Activated CD4-positive, alpha-beta T cell treated with anti-CD3 and anti-CD28 coated beads, Interleukin-10, Interleukin-2, amounts not matched to agents 100 ng/mL and 50 ng/mL, durations not matched to agents 16 hours and 8 hours (primary cell): ENCODE measurements at regions not wholly inside any gene's neighbourhood (a gene's known extent, or its start where the extent isn't known, plus 50 kb on each side); places are given as distances from the start of the nearest gene placed in this dataset.
"Not testable (repeated sequence)": the region's sequence is repeated elsewhere in the genome, so short reads cannot be mapped to it uniquely, and the experiment has no call there.

ENCODE experiments used
- DNase-seq: peaks from one replicate; pipeline ENCODE4 v3.0.0-alpha.2; 2020

DNA sequence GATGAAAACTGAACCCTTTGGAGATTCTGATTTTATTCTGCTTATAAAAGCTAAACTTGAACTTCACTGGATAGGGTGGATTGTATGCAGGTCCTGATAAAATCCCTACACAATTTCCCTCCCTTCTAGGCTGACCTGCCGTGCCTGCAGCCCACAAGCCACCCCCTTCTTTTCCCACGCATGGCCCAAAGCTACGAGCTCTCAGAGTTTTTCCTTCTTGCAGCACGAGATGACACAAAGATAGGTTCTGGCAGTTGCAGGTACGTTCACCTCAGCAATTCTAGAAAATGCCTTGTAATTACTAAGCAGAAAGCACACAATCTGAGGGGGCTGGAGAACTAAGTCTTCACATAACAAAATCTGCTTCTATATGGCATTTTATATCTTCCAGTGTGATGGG, 110.6 kb upstream of the ATP8B1 start:
- no peak for DNase-seq

DNA sequence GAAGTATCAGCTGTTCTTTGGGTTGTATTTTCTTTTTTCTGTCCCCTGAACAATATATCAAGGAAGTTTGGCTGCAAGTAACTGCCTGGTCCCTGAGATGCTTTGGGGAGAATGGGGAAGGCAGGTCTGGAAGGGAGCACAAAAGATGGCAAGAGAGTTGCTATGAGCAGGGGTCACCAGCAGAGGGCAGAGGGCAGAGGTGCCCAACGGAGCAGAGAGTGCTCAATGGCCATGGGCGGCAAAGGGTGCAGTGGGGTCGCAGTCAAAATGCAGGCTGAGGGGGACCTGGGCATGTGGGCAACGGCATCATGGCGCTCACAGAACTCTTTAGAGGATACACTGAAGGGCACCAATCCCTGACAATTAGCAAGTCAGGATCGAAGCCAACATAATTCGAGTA, 107.7 kb upstream of the ATP8B1 start:
- DNase-seq = peak; percentile 36

DNA sequence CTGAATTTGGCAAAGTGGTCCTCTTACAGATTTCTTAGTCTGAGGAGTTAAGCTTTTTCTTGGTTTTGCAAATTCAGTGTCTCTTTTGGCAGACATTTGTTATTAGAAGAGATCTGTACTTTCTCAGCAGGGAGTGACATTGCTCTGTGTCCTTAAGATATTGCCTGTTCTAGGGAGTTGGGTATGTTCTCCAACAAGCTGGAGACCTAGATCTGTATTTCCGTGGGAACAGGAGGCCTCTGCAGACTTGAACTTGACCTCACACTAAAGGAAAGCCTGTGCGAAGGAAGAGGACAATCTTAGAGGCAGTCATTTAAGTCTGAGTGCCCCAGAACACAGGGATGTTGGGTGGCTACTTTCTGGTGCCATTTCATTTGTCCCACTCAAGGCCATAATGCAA, 107.0 kb upstream of the ATP8B1 start:
- DNase-seq = no peak

DNA sequence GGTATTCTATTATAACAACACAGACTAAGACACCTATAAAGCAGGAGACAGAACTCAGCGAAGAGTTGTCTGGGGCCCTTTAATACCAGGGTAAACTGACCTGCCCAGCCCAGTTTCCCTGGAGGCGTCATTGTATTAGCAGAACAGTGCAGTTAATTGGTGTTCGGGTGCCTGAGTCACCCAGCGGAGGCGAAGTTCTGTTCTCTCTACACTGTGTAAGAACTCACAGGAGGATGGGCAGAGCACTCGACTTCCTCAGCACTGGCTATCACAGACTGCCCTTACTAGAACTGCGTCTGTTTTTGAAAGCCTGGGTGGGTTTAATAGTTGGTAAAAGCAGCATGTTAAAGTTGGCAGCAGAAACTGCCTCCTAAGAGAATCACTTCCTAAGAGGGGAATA, 106.5 kb upstream of the ATP8B1 start:
- no peak for DNase-seq

DNA sequence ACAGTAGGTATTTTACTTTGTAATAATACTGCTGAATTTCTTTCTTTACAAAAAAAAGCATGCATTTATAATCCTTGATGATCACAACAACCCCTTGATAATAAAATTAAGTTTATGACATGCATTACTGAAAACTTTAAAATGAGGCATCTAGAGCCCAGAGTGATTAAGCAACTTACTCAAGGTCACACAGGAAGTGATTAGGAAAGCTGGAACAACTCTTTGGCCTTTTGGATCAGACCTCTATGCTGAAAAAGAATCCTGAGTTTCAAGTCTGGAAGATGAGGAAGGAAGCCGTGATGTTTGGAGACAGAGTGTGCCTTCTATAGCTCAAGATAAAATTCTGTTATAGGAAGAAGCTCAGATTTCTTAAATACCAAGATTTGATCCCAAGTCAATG, 105.0 kb upstream of the ATP8B1 start:
- no peak for DNase-seq

DNA sequence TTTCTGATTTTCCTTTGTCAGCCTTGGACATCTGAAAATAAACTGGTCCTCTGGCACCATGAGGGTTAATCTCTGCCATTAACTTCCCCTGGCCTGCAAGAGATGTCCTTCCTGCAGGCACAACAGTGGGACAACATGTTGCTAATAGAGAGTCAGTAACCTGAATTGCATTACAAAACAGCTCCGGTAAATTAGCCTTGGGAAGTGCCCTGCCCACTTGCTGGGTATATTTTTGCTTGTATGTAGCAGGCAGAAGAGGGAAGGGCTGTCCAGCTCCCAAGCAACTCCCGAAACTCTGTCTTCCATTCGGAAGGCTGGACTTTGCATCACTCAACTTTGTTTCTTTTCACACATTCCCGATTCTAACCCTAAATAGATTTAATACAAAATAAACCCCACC, 104.4 kb upstream of the ATP8B1 start:
- DNase-seq = no peak

DNA sequence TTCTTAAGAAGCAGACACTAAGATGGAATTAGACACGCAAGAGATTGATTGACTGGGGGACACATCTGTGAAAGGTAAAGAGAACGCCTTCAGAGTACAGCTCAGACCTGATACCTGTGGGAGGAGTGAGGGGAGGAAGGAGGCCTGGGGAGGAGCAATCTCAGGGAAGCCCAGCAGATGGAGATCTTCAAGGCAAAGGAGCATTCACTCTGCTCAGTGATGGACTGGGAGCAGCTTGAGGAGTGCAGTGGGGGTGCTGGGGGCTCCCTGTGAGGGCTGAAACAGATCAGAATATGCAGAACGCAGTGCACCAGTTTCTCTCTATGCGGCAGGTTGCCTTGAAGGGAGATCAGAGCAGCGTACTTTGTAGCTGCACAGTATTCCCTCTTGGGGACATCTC, 103.7 kb upstream of the ATP8B1 start:
- no peak for DNase-seq

DNA sequence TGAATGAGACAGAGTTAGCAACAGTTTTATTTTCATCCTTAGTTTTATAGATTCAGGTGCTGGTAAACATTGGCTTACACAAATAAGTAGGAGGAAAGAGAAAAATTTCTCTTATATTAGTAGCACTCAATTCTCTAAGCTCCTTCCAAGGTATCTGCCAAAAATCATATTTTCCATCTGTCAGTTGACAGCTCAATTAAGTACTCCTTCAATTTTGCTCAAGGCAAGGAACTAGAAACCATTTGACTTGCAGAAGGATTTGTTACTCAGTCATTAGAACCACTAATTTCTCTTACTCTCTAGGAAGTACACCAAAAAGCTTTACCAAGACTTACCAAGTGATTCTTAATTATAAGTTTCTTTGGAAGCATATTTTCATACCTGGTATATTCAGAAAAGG, 101.4 kb upstream of the ATP8B1 start:
- DNase-seq = no peak

DNA sequence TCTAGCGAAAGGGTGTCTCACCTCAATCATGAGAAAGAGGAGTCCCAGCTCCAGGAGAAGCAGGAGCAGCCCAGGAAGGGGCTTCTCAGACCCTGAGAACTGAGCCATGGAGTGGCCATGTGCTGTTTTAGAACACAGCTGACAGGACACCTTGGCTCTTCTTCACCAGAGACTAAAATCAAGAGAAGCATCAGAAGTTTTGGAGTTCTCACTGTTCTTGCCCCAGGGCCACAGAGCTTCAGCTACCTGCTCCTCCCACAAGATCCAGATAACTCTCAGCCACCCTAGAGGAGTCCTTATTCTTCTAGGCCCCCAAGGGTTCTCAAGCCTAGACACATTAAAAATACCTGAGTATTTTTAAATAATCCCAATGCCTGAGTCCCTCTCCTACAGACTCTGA, 99.6 kb upstream of the ATP8B1 start:
- DNase-seq = no peak

DNA sequence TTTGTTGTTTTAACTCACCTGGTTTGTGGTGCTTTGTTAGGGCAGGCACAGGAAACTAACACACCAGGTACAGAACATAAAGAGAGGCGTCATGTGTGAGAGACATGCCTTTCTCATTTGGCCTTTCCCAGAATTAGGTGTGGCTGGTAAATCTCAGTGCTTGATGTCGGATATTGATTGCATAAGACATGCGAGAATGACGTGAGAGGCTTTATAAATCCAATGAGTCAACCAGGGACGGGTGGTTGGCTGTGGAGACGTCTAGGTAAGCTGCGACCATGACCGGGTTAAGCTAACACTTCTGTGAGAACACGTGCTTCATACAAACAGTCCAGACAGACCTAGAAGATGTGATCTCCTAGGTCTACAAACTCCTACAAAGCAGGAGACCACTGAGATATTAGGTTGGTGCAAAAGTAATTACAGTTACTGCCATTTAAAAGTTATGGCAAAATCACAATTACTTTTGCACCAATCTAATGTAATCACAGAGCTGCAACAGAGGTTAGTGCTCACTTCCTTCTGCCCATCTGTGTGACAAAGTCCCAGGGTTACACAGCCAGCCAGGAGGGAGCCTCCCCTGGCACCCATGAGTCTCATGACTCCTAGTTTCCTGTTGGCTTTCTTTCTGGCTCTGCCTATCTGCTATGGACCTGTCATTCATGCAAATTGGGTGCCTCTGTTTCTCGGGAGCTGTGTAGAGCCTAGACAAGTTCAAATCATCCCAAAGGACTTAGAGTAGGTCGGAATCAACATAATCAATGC, 98.9 kb upstream of the ATP8B1 start:
- DNase-seq = no peak

DNA sequence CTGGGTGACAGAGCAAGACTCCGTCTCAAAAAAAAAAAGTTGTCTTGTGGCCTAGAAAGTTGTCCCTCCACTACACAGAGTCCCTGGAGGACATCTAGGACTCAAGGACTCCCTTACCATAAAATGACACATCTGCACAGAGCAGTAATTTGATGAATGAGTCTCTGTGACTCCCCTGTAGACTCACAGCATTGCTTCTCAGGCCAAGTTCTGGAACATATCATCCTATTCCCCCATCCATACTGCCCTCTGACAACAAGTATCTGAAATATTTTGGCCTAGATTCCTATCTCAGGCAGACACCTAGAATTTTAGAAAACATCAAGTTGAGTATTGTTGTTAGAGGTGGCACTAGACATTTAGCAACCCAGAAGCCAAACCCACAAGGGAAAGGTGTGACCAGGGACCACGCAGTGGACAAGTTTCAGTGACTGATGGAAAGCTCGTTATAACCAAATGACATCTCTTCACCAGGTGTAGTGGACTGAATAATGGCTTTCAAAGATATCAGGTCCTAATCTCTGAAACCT, 97.9 kb upstream of the ATP8B1 start:
- DNase-seq = no peak

DNA sequence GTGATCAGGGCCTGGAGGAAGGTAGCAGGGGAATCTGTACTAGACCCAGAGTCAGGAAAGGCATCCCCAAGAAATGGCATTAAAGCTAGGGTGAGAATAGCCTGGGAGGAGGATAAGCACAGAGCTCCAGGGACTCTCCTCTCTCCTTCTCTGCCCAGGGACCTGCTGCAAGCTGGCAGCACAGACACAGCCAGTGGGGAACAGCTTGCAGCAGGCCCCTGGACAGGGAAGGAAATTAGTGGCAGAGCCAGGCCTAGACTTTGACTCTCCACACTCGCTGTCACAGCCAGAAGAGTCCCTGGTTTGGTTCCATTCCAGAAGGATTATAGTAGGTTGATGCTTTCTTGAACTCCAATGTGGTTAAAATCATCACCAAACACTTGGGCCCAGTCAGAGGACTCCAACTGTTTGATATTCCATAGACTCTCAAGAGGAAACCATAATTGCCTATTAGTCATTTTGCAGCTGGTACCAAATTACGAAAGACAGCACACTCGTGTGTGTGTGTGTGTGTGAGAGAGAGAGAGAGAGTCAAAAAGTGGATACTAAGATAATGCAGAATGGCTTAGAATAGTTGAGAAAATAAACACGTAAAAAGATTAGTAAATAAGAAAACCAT, 95.5 kb upstream of the ATP8B1 start:
- no peak for DNase-seq

DNA sequence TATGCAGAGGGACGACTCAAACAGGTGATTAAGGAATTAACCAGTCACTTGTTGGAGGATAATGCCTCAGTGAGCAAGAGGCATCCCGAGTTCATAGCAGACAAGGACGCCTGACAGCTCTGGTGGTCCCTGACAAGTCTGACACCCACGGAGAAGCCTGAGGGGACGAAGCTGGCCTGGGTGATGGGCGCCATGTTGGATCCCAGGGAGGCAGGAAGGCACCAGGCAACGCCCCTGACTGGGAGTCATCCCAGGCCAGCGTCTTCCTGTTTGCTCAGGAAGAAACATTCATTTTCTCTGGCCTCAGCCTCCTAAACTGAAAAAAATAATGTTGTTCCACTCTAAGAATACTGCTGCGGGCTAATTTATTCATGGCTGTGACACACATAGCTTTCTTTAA, 92.1 kb upstream of the ATP8B1 start:
- DNase-seq = no peak

DNA sequence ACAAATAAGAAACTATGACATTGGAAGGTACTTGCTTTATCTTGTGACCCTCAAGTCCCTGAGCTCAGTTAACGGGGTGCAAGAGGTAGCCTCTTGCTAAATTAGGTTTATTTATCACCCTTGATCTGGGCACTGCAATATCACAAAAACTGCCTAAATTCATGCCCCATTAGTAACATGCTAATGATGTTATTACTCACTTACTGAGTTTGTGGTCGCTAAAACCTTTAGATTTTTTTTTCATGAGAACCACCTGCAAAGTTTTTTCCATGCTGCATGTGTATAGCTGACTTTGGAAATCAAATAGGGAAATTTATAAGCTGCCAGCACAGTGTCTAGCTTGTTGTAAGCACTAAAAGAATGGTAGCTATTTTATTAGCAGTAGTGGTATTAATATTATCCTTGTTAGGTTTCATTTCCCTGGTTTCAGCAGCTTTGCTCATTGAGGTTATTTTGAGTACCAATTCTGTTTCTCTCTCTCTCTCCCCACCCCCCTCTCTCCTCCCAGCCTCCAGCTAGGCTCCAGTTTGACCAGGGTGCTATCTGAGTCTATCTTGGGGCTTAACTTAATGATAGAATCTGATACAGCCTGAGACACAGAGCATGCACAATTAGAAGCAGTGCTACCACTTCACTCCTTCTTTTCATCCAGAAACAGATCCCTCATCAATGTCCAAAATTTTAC, 88.7 kb upstream of the ATP8B1 start:
- no peak for DNase-seq

DNA sequence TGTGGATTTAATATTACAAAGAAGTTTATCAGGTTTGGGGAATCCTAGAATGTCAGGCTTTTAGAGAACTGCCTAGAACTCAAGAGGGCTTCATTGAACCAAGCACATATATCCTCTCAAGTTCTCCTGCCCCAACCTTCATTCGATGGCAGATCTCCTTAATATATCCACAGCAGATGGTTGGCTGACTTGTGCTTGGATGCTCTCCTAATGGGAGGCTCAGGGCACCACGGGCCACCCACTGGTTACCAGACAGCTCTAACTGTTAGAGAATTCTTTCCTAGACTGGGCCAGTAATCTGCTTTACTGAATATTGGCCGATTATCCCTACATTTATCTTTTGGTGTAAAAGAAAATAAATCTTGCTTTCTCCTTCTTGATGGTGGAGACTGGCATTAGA, 87.2 kb upstream of the ATP8B1 start:
- DNase-seq = no peak

DNA sequence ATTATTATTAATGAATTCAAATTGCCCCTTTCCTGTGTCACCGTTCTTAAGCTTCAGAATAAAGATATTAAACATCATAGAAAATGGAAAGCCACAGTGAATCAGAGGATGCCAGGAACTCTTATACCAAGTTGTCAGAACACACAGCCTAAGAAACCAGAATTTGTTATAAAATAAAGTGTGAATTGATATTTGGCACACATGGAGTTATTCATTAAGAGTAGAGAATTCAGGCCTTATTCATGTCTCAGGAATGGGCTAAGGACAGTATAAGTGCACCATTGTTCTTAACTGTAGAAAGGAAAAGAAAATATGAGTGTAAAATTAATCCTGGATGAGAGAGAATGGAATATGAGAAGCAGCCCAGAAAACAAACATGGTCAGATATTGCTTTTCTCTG, 86.7 kb upstream of the ATP8B1 start:
- DNase-seq = no peak

DNA sequence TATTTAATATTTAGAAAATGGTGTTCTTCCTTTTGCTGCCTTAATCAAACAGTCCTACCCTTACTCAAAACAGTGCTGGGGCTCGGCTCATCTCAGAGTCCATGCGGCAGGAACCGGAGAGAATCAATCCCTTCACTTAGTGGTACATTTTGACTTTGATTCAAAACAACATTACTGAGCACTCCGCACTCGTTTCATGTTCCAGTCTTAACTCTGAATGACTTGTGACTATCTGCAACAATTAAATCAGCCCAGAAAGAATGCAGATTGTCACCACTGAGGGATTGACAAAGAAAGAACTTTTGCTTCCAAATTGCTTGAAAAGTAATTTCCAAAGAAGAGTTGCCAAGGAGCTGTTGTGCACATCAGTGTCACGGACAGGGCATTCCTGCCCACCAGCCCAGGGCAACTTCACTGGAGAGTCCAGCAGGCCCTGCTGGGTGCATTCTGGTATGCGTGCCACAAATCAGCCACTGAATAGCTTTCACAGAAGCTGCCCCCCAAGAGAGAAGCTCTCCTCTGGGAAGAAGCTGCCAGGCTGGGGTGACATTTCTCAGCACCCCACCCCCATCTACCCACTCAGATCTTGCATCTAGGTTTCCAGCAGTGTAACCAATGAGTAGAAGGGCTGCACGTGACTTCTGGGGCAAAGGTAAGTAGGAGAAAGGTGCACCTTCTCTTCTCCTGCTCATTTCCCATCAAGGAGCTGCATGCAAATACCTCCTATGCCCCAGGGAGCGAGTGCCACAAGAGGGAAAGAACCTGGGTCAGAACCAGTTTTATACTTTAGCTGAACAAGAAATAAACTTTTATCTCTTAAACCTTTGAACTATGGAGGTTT, 84.6 kb upstream of the ATP8B1 start:
- DNase-seq = no peak

DNA sequence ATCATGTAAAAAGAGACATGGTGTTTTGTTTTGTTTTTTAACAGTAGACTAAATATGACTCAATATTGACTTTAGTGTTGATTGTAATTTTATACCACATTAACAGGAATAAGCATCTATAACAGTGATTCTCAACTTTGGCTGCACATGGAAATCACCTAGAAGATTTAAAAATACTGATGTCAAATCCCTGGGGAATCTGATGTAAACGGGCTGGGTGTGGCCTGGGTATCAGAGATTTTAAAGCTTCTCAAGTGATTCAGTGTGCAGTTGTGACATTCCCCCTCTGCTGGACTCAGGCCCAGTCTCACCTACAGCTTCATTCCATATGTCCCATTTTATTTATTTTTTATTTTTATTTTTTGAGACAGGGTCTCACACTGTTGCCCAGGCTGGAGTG, 82.8 kb upstream of the ATP8B1 start:
- DNase-seq = no peak

DNA sequence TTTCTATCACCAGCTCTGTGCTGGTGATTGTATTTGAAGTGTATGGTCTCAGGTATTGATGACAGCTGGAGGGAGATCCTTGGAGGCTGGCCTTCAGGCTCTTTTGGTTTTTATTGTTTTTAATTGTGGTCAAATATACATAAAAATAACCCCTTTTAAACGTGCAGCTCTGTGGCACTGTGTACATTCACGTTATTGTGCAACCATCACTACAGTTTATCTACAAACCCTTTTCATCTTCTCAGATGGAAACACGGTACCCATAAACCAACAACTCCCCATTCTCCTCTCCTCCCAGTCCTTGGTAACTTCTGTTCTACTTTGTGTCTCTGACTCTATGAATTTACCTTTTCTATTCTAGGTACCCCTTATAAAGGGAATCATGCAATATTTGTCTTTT, 79.3 kb upstream of the ATP8B1 start:
- no peak for DNase-seq

DNA sequence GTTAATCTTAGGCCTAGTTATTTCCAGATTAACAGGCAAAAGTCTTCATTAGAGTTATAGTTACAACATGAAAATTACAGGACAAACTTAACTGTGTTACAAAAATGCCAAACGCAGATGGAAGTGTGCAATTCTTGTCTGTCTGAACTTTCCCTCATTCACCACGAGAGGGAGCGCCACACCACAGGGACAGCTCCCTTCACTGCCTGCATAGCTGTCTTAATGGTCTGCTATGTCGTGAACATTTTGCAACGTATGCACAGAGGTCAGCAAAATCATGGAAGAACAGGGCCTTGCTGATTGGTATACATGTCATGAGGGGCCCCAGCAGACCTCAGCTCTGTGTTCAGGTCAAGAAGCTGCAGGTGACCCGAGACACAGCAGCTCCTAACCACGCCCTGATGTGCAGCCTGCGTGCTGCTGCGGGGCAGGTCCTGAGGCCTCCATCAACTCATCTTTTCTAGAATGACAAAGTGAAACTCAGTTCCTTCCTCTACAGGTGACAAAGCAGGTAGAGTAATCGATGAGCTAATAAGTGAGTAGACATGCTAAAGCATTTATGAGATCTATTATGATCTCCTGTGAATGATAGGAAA, 78.8 kb upstream of the ATP8B1 start:
- DNase-seq = peak; percentile 62

DNA sequence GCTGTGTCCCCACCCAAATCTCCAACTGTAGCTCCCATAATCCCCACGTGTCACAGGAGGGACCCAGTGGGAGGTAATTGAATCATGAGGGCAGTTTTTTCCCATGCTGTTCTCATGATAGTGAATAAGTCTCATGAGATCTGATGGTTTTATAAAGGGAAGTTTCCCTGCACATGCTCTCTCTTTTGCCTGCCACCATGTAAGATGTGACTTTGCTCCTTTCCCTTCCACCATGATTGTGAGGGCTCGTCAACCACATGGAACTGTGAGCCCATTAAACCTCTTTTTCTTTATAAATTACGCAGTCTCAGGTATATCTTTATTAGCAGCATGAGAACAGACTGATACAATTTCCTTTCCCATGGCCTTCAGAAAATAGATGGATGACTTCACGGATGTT, 76.8 kb upstream of the ATP8B1 start:
- not testable (repeated sequence) for DNase-seq

DNA sequence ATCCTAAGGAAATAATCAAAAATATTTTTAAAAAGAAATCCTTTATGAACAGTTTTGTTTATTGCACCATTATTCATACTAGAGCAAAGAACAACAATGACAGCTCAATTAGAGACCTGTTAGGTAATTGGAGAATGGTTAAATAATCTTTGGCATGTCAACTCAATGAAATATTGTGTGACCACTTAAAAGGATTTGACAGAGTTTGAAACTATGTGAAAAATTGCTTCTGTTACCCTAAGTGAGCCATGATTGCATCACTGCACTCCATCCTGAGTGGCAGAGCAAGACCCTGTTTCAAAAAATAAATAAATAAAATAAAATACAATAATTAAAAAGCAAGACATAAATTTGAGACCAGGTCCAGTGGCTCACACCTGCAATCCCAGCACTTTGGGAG, 66.1 kb upstream of the ATP8B1 start:
- no peak for DNase-seq

DNA sequence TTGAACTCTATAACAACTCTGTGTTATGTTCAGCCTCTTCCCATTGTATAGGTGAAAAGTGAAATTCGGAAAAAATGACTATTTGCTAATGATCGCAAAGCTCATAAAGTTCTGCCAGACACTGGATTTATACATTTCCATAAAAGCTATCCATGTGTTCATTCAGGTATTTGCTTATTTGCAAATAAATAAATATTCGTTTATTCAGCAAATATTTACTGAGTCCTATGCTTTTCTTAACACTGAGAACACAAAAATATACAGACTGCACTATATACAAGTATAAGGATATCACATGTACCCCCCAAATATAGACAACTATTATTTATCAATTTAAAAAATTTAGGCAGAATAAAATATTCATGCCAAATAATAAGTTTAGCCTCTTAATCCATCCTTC, 63.2 kb upstream of the ATP8B1 start:
- DNase-seq = no peak
